IMR-90 (cell line): ENCODE measurements at regions not wholly inside any gene's neighbourhood (a gene's known extent, or its start where the extent isn't known, plus 50 kb on each side); places are given as distances from the start of the nearest gene placed in this dataset.

Experiments used
- ATAC-seq: fragments of 200-7000 bp; cut with Tn5 transposase; 2 replicates; pipeline ENCODE4 v1.9.1; 2020; ENCODE audit warnings: low read depth, mild to moderate bottlenecking, moderate library complexity
- BruUV-seq: library from RNA; stranded (reverse); fragments of 400-500 nt; replicated peaks from 2 replicates; lab custom pipeline; 2021; lab: Mats Ljungman, UMichigan
- CTCF ChIA-PET: fragments of 300-600 bp; formaldehyde crosslinking; extraction: SDS; loops from one replicate; lab custom pipeline; 2021; ENCODE audit warnings: antibody characterized with exemption; lab: Yijun Ruan, JAX
- POLR2A ChIA-PET: fragments of 300-600 bp; sonication (Branson Sonifier 250); formaldehyde crosslinking; loops from one replicate; lab custom pipeline; 2022; ENCODE audit warnings: antibody characterized with exemption; ENCODE audit not compliant: unreplicated experiment; lab: Charles Lee
- DNase-seq: peaks from one replicate; pipeline ENCODE4 v3.0.0; 2013
- H2AFZ ChIP-seq: replicated peaks from 2 replicates; pipeline ENCODE3; 2013; ENCODE audit warnings: low read length, mild to moderate bottlenecking; ENCODE audit not compliant: poor library complexity
- H2AK5ac ChIP-seq: 2 replicates; pipeline ENCODE4 v1.6.1; 2013; ENCODE audit warnings: low read depth, low read length, inconsistent platforms
- H2AK9ac ChIP-seq: replicated peaks from 2 replicates; pipeline ENCODE3; 2013; ENCODE audit warnings: mild to moderate bottlenecking, low read depth, low read length, moderate library complexity; ENCODE audit not compliant: poor library complexity
- H2BK120ac ChIP-seq: 2 replicates; pipeline ENCODE4 v1.6.1; 2013; ENCODE audit warnings: low read depth, low read length, inconsistent platforms
- H2BK15ac ChIP-seq: 3 replicates; pipeline ENCODE4 v1.6.1; 2013; ENCODE audit warnings: low read depth, low read length, inconsistent platforms
- H2BK20ac ChIP-seq: 2 replicates; pipeline ENCODE4 v1.6.1; 2013; ENCODE audit warnings: low read depth, mild to moderate bottlenecking, inconsistent platforms, low read length, moderate library complexity
- H2BK5ac ChIP-seq: 2 replicates; pipeline ENCODE4 v1.6.1; 2013; ENCODE audit warnings: mild to moderate bottlenecking, low read depth, low read length, inconsistent platforms; ENCODE audit not compliant: poor library complexity, severe bottlenecking
- H3K14ac ChIP-seq: replicated peaks from 2 replicates; pipeline ENCODE4 v1.6.1; 2013; ENCODE audit warnings: low read depth, low read length, inconsistent platforms
- H3K18ac ChIP-seq: 2 replicates; pipeline ENCODE4 v1.6.1; 2013; ENCODE audit warnings: low read depth, low read length, control low read depth
- H3K23ac ChIP-seq: 2 replicates; pipeline ENCODE4 v1.6.1; 2013; ENCODE audit warnings: low read depth, low read length, inconsistent platforms
- H3K27ac ChIP-seq: 2 replicates; pipeline ENCODE4 v1.5.1; 2013; ENCODE audit warnings: mild to moderate bottlenecking, control low read depth, low read length; ENCODE audit not compliant: insufficient read depth
- H3K27me3 ChIP-seq: 2 replicates; pipeline ENCODE4 v1.6.1; 2013; ENCODE audit warnings: low read length; ENCODE audit not compliant: control insufficient read depth, insufficient read depth
- H3K36me3 ChIP-seq: 2 replicates; pipeline ENCODE4 v1.6.1; 2013; ENCODE audit warnings: low read length, mixed read lengths; ENCODE audit not compliant: control insufficient read depth, insufficient read depth
- H3K4ac ChIP-seq: 2 replicates; pipeline ENCODE4 v1.6.1; 2013; ENCODE audit warnings: low read depth, low read length, inconsistent platforms
- H3K4me1 ChIP-seq: 2 replicates; pipeline ENCODE4 v1.6.1; 2013; ENCODE audit warnings: low read length, mixed read lengths; ENCODE audit not compliant: control insufficient read depth, insufficient read depth
- H3K4me2 ChIP-seq: 2 replicates; pipeline ENCODE4 v1.6.1; 2013; ENCODE audit warnings: low read depth, mild to moderate bottlenecking, control low read depth, low read length, moderate library complexity
- H3K4me3 ChIP-seq: 2 replicates; pipeline ENCODE4 v1.5.1; 2013; ENCODE audit warnings: low read depth, mild to moderate bottlenecking, control low read depth, low read length, moderate library complexity; ENCODE audit not compliant: insufficient read depth
- H3K56ac ChIP-seq: 2 replicates; pipeline ENCODE4 v1.6.1; 2013; ENCODE audit warnings: low read length, inconsistent platforms; ENCODE audit not compliant: insufficient read depth; ENCODE audit errors: extremely low read depth
- H3K79me1 ChIP-seq, 2 experiments: 2 replicates each; pipeline ENCODE4 v1.6.1; 2013; ENCODE audit warnings: low read length in 2 of 2, inconsistent platforms in 1 of 2, low read depth in 1 of 2
- H3K9ac ChIP-seq: 2 replicates; pipeline ENCODE4 v1.6.1; 2013; ENCODE audit warnings: low read depth, low read length, control low read depth
- H3K9me1 ChIP-seq: 2 replicates; pipeline ENCODE4 v1.6.1; 2013; ENCODE audit warnings: low read length, inconsistent platforms; ENCODE audit not compliant: insufficient read depth
- H3K9me3 ChIP-seq: 2 replicates; pipeline ENCODE4 v1.6.1; 2013; ENCODE audit warnings: low read length; ENCODE audit not compliant: control insufficient read depth, insufficient read depth
- H4K20me1 ChIP-seq: 2 replicates; pipeline ENCODE4 v1.6.1; 2013; ENCODE audit warnings: low read length, inconsistent platforms; ENCODE audit not compliant: insufficient read depth
- H4K5ac ChIP-seq: 2 replicates; pipeline ENCODE4 v1.6.1; 2013; ENCODE audit warnings: mild to moderate bottlenecking, low read depth, low read length, control low read depth
- H4K8ac ChIP-seq, 2 experiments: 2 replicates each; pipeline ENCODE4 v1.6.1; 2013; ENCODE audit warnings: low read depth in 2 of 2, low read length in 2 of 2, control low read depth in 1 of 2, inconsistent platforms in 1 of 2
- H4K91ac ChIP-seq: 2 replicates; pipeline ENCODE4 v1.6.1; 2013; ENCODE audit warnings: low read depth, low read length, inconsistent platforms; ENCODE audit not compliant: insufficient read depth
- BHLHE40 ChIP-seq: fragments of 150-350 bp; IDR thresholded peaks from 2 replicates; pipeline ENCODE4 v1.6.1; 2016; ENCODE audit warnings: mild to moderate bottlenecking, low read depth, low read length
- CEBPB ChIP-seq: IDR thresholded peaks from 2 replicates; pipeline ENCODE4 v1.6.1; 2012; ENCODE audit warnings: low read depth, low read length, improper control_type of control experiment
- MAZ ChIP-seq: IDR thresholded peaks from 2 replicates; pipeline ENCODE4 v1.6.1; 2012; ENCODE audit warnings: low read depth, mild to moderate bottlenecking, low read length, improper control_type of control experiment, moderate library complexity, borderline replicate concordance
- MXI1 ChIP-seq: IDR thresholded peaks from 2 replicates; pipeline ENCODE4 v1.6.1; 2012; ENCODE audit warnings: low read depth, mild to moderate bottlenecking, low read length, moderate library complexity, borderline replicate concordance
- NFE2L2 ChIP-seq: fragments of 150-350 bp; IDR thresholded peaks from 2 replicates; pipeline ENCODE4 v1.6.1; 2016; ENCODE audit warnings: low read depth, mild to moderate bottlenecking, low read length
- POLR2A ChIP-seq: IDR thresholded peaks from 2 replicates; pipeline ENCODE4 v1.6.1; 2012; ENCODE audit warnings: mild to moderate bottlenecking, low read depth, low read length
- RAD21 ChIP-seq: IDR thresholded peaks from 2 replicates; pipeline ENCODE4 v1.6.1; 2012; ENCODE audit warnings: low read length, improper control_type of control experiment
- RCOR1 ChIP-seq: IDR thresholded peaks from 2 replicates; pipeline ENCODE4 v1.6.1; 2012; ENCODE audit warnings: mild to moderate bottlenecking, low read length, improper control_type of control experiment; ENCODE audit not compliant: insufficient replicate concordance
- RFX5 ChIP-seq: IDR thresholded peaks from 2 replicates; pipeline ENCODE4 v1.8.0; 2012; ENCODE audit warnings: low read depth, mild to moderate bottlenecking, low read length, moderate library complexity
- USF2 ChIP-seq: fragments of 150-350 bp; IDR thresholded peaks from 2 replicates; pipeline ENCODE4 v1.6.1; 2017; ENCODE audit warnings: mild to moderate bottlenecking, antibody characterized with exemption, low read length, low read depth
- dilution Hi-C: fragments of 300-500 bp; cut with HindIII; formaldehyde crosslinking; loops from one replicate; pipeline ENCODE4 v1.14.3; 2018; ENCODE audit warnings: low sequenced_read_pairs; ENCODE audit not compliant: unreplicated experiment
- in situ Hi-C: fragments of 300-500 bp; cut with MboI; formaldehyde crosslinking; loops from 3 replicates; pipeline ENCODE4 v1.14.3; 2019; ENCODE audit warnings: low sequenced_read_pairs, inconsistent platforms, mixed read lengths
- intact Hi-C: fragments of 100-400 bp; cut with micrococcal nuclease; formaldehyde crosslinking; loops from 2 replicates; pipeline ENCODE4 v1.10.0; 2022

GRCh38 chr4:173635395-173635794, 105.4 kb upstream of the HAND2 start:
- Histone ChIP-seq H3K4ac (no peak overlapping the region), H3K9me1 (no peaks in the 10 kb centered on the region), H3K23ac (no peak overlapping the region), H3K36me3 (no peaks in the 10 kb centered on the region), H2AFZ (no peak overlapping the region), H3K4me3 (no peak overlapping the region), H3K4me2 (no peak overlapping the region), H4K5ac (no peak overlapping the region), H3K27ac (no peak overlapping the region), H2AK9ac (no peak overlapping the region), H3K9ac (no peak overlapping the region), H3K9me3 (0 out of 2 replicates have a peak, but pooled peaks cover 2% of the 10 kb centered on the region), H4K8ac (no peak overlapping the region), H2BK5ac (no peak overlapping the region), H3K18ac (no peak overlapping the region), H3K27me3 (no peaks in the 10 kb centered on the region), H2BK15ac (no peak overlapping the region), H4K20me1 (no peaks in the 10 kb centered on the region), H4K91ac (no peak overlapping the region), H3K79me1 (no peaks in the 10 kb centered on the region), H2BK120ac (no peak overlapping the region), H2BK20ac (no peak overlapping the region), H3K56ac (no peak overlapping the region), H3K14ac (no peak overlapping the region), H2AK5ac (no peak overlapping the region), H3K4me1 (no peaks in the 10 kb centered on the region)
- DNase-seq (no peak), ATAC-seq (no peak)
- BruUV-seq, result no TSS peak
- TF ChIP-seq BHLHE40 (no peak), RAD21 (no peak), MXI1 (no peak), RCOR1 (no peak), USF2 (no peak), POLR2A (no peak), CEBPB (no peak), RFX5 (no peak), NFE2L2 (no peak), MAZ (no peak)
- intact Hi-C loops, result no loop called here
- ChIA-PET CTCF (no interaction called here), POLR2A (no interaction called here)
- dilution Hi-C loops, result no loop called here
- in situ Hi-C loops, result no loop called here
